ENCODE measurements at regions not wholly inside any gene's neighbourhood (a gene's known extent, or its start where the extent isn't known, plus 50 kb on each side); places are given as distances from the start of the nearest gene placed in this dataset.

DNA sequence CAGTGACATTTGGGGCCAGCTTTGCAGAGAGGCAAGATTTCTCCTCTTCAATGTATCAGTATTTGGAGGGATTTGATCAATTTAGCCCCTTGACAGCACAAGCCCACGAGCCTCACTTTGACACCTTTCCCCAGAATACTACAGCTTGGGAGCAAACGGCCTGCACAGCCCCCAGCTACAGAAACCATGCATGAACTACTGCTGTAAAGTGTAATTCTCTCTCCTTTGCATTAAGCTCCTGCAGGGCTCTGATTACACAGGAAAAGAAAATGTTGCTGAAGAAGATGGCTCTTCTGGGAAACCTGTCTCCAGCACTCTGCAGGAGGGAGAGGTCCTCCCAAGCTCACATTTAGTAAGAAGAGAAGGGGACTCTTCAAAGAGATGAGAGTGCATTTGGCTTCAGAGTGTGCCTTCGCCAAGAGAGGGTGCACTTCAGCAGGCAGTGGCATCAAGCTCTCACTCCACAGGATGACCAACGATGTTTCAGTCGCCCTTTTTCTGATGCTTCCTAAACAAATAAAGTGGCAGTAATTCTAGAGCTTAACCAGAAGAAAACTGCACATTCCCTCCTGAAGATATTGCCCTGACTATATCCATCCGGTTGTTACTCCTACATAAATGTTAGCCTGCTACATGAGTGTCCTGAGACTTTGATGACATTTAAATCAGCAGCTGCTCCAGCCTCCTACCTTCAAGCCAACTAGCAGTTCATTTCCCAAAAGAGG, 272.2 kb downstream of the AUH start:
- H3K79me2 ChIP-seq (ENCODE audit: control insufficient read depth, insufficient read depth, low read length): no peaks in the 10 kb centered on the region
- H3K4me2 ChIP-seq (ENCODE audit: insufficient read depth, low read length): no peak overlapping the region
- intact Hi-C loops (cut with micrococcal nuclease): loop anchor here (1.0 to 5.0 kb wide), 2 partner anchors 52 to 337 kb away; no protein-coding TSS in a partner anchor
- H3K27ac ChIP-seq (ENCODE audit: insufficient read depth, low read depth, low read length): no peak overlapping the region
- no peaks in the 10 kb centered on the region for H4K20me1 ChIP-seq (replicated peaks; ENCODE audit: control insufficient read depth, extremely low read depth, insufficient read depth, low read length)
- no peaks in the 10 kb centered on the region for H3K9me3 ChIP-seq (replicated peaks; ENCODE audit: control insufficient read depth, insufficient read depth, low read length)
- FAIRE-seq: no peak
- H3K36me3 ChIP-seq (ENCODE audit: control insufficient read depth in 2 of 2, extremely low read depth in 1 of 2, insufficient read depth in 2 of 2, low read length in 2 of 2): no peaks in the 10 kb centered on the region
- no peak overlapping the region for H3K4me3 ChIP-seq (replicated peaks in 1 of 3; ENCODE audit: insufficient read depth in 1 of 3, low read depth in 1 of 3, low read length in 3 of 3)
- TF ChIP-seq EZH2 (IDR thresholded peaks at IDR 0.05; ENCODE audit: borderline replicate concordance, low read depth, low read length, severe bottlenecking): no peak
- TF ChIP-seq, protein P1, sequence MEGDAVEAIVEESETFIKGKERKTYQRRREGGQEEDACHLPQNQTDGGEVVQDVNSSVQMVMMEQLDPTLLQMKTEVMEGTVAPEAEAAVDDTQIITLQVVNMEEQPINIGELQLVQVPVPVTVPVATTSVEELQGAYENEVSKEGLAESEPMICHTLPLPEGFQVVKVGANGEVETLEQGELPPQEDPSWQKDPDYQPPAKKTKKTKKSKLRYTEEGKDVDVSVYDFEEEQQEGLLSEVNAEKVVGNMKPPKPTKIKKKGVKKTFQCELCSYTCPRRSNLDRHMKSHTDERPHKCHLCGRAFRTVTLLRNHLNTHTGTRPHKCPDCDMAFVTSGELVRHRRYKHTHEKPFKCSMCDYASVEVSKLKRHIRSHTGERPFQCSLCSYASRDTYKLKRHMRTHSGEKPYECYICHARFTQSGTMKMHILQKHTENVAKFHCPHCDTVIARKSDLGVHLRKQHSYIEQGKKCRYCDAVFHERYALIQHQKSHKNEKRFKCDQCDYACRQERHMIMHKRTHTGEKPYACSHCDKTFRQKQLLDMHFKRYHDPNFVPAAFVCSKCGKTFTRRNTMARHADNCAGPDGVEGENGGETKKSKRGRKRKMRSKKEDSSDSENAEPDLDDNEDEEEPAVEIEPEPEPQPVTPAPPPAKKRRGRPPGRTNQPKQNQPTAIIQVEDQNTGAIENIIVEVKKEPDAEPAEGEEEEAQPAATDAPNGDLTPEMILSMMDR (IDR thresholded peaks at IDR 0.05; ENCODE audit: extremely low read depth in 1 of 2, insufficient read depth in 1 of 2, low read depth in 1 of 2, low read length in 2 of 2): peak in 1 of 2 donors; percentile 42
- H3K4me1 ChIP-seq (ENCODE audit: control insufficient read depth, extremely low read depth, insufficient read depth, low read length): no peaks in the 10 kb centered on the region
- peaks cover 0 to 5% of the 10 kb centered on the region in 2 experiments for H3K27me3 ChIP-seq (ENCODE audit: control insufficient read depth in 2 of 2, insufficient read depth in 2 of 2, low read length in 2 of 2)
- ChIA-PET CTCF (interaction anchor here (0.6 to 2.4 kb wide), 20 partner anchors 10 to 638 kb away, joined by 3 to 42 read pairs (median 5); partner anchors contain the start of gene NFIL3), POLR2A (no interaction called here)
- no peaks in the 10 kb centered on the region for H3K9me1 ChIP-seq (replicated peaks; ENCODE audit: control insufficient read depth, extremely low read depth, insufficient read depth, low read length)
- BruUV-seq (replicated peaks): no TSS peak
- H2AFZ ChIP-seq (ENCODE audit: low read depth, low read length): no peak overlapping the region
- DNase-seq (ENCODE audit: low read depth, low spot score): peak; percentile 41
- no peak overlapping the region for H3K9ac ChIP-seq (replicated peaks; ENCODE audit: extremely low read depth, insufficient read depth, low read length)
- dilution Hi-C loops (cut with MboI; ENCODE audit: extremely low pct_ligation_motif_present, low sequenced_read_pairs): no loop called here

DNA sequence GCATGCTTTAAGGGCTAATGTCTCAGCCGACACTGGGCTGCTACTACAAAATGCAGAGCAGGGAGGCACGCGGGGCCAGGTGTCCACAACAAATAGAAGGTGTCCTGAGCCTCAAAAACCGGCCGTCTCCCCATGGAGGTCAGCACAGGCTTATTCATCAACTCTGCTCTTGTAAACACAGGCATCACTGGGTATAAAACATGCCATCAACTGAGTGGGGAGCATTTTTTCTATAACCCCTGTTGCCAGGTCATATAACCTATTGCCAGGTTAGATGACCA, 271.6 kb downstream of the AUH start:
- ChIA-PET POLR2A (no interaction called here), CTCF (interaction anchor here (0.7 to 2.4 kb wide), 18 partner anchors 10 to 637 kb away, joined by 3 to 42 read pairs (median 5); partner anchors contain the start of gene NFIL3)
- DNase-seq (ENCODE audit: low read depth, low spot score) (no peak), FAIRE-seq (no peak)
- Histone ChIP-seq H3K27ac (ENCODE audit: insufficient read depth, low read depth, low read length) (no peak overlapping the region), H3K9ac (replicated peaks; ENCODE audit: extremely low read depth, insufficient read depth, low read length) (no peak overlapping the region), H3K9me3 (replicated peaks; ENCODE audit: control insufficient read depth, insufficient read depth, low read length) (no peaks in the 10 kb centered on the region), H3K4me3 (replicated peaks in 1 of 3; ENCODE audit: insufficient read depth in 1 of 3, low read depth in 1 of 3, low read length in 3 of 3) (no peak overlapping the region), H2AFZ (ENCODE audit: low read depth, low read length) (no peak overlapping the region), H3K4me2 (ENCODE audit: insufficient read depth, low read length) (no peak overlapping the region), H3K36me3 (ENCODE audit: control insufficient read depth in 2 of 2, extremely low read depth in 1 of 2, insufficient read depth in 2 of 2, low read length in 2 of 2) (no peaks in the 10 kb centered on the region), H4K20me1 (replicated peaks; ENCODE audit: control insufficient read depth, extremely low read depth, insufficient read depth, low read length) (no peaks in the 10 kb centered on the region), H3K79me2 (ENCODE audit: control insufficient read depth, insufficient read depth, low read length) (no peaks in the 10 kb centered on the region), H3K4me1 (ENCODE audit: control insufficient read depth, extremely low read depth, insufficient read depth, low read length) (no peaks in the 10 kb centered on the region), H3K9me1 (replicated peaks; ENCODE audit: control insufficient read depth, extremely low read depth, insufficient read depth, low read length) (no peaks in the 10 kb centered on the region), H3K27me3 (ENCODE audit: control insufficient read depth in 2 of 2, insufficient read depth in 2 of 2, low read length in 2 of 2) (peaks cover 0 to 5% of the 10 kb centered on the region in 2 experiments)
- TF ChIP-seq POLR2AphosphoS5 (IDR thresholded peaks at IDR 0.05; ENCODE audit: insufficient read depth, low read depth, low read length): no peak
- TF ChIP-seq POLR2A (IDR thresholded peaks at IDR 0.05; ENCODE audit: low read depth, low read length): no peak
- no TSS peak for BruUV-seq (replicated peaks)
- dilution Hi-C loops (cut with MboI; ENCODE audit: extremely low pct_ligation_motif_present, low sequenced_read_pairs) (no loop called here), intact Hi-C loops (cut with micrococcal nuclease) (no loop called here)
